Activated CD8-positive, alpha-beta memory T cell treated with anti-CD3 and anti-CD28 coated beads for 36 hours (primary cell): ENCODE measurements at regions not wholly inside any gene's neighbourhood (a gene's known extent, or its start where the extent isn't known, plus 50 kb on each side); places are given as distances from the start of the nearest gene placed in this dataset.
"Not testable (repeated sequence)": the region's sequence is repeated elsewhere in the genome, so short reads cannot be mapped to it uniquely, and the experiment has no call there.

ENCODE experiments used
- CTCF ChIA-PET: fragments of 350-600 bp; sonication (Branson Sonifier 250); formaldehyde crosslinking; loops from one replicate; lab custom pipeline; 2021; ENCODE audit warnings: antibody characterized with exemption; lab: Charles Lee
- POLR2A ChIA-PET: fragments of 350-600 bp; sonication (Branson Sonifier 250); formaldehyde crosslinking; loops from one replicate; lab custom pipeline; 2021; ENCODE audit warnings: antibody characterized with exemption; lab: Charles Lee

DNA sequence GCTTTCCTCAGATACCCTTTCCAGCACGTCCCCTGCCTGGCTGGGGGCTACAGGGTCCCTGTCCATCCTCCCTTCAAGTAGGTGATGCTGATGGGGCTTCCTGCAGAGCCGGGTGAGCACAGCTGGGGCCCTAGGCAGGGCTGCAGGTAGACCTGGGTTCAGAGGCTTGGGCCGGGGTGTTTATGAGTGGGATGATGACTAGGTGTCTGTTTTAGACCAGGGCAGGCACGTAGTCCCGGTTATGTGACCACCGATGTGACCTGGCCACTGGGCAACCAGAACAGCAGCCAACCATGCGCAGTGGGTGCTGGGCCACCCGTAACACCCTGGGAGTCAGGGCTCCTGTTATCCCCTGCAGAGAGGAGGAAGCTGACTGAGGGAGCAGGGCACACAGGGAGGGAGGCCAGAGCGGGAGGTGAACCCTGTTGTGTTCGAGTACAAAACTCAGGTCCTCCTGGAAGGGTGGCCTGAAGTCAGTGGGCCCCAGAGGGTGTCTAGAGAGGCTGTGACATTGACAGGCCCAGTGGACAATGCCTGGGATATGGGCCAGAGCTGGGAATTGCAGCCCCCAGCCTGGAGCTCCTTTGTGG lies 101.6 kb downstream of the PLXNA1 start:
- ChIA-PET CTCF (interaction anchor here (0.6 kb wide), 1 partner anchor 400 kb away, joined by 4 read pairs; no protein-coding TSS in a partner anchor), POLR2A (no interaction called here)

DNA sequence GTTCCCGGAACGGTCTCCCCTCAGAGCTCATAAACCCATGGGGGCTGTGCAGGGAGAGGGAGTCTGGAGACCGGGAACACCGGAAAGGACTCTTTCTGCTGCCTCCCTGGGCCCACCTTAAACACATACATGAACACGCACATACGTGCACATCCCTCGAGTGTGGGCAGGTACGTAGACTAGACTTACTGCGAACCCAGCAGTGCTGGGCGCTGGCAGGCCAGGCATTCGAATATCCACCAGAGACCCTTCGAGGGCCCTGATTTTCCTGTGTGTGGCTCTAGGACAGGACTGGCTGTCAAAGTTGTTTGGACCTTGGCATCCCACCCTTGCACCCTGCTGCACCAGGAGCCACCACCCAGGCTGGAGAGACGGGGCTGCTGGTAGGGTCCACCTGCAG lies 102.7 kb downstream of the PLXNA1 start:
- ChIA-PET CTCF (no interaction called here), POLR2A (no interaction called here)

DNA sequence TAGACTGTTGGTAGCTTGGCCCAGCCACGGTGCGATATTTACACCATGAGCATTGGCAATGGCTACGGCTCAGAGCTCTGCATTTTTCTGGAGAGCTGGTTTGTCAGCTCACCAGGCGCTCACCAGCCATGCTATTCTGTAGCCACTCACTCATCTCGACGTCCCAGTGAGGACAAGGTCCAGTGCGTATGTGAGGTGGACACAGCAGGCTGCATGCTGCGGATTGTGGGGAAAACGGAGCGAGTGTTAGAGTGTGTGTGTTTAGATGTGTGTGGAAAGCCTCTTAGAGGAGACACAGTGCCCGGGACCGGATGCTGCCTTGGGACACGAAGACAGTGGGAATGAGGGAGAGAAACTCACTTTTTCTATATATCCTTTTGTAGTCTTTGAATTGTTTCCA lies 103.7 kb downstream of the PLXNA1 start:
- CTCF ChIA-PET, POLR2A ChIA-PET: not testable (repeated sequence)

DNA sequence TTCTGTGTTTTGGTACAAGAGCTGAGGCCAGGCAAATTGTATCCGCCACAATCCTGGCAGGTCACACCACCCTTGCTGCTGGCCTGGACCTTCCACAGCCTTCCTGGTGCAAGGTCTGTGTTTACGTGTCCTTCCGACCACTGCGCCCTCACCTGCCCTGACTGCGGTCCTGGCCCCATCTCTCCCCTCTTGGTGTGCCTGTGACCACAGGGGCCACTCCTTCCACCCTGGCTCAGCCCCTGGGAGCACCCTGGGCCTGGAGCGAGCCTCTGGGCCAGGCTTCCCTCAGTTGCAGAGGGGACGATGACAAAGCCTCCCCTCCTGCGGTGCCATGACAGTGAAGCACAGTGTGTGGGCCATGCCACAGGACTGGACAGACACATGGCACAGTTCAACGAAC lies 104.5 kb downstream of the PLXNA1 start:
- ChIA-PET CTCF (no interaction called here), POLR2A (no interaction called here)

DNA sequence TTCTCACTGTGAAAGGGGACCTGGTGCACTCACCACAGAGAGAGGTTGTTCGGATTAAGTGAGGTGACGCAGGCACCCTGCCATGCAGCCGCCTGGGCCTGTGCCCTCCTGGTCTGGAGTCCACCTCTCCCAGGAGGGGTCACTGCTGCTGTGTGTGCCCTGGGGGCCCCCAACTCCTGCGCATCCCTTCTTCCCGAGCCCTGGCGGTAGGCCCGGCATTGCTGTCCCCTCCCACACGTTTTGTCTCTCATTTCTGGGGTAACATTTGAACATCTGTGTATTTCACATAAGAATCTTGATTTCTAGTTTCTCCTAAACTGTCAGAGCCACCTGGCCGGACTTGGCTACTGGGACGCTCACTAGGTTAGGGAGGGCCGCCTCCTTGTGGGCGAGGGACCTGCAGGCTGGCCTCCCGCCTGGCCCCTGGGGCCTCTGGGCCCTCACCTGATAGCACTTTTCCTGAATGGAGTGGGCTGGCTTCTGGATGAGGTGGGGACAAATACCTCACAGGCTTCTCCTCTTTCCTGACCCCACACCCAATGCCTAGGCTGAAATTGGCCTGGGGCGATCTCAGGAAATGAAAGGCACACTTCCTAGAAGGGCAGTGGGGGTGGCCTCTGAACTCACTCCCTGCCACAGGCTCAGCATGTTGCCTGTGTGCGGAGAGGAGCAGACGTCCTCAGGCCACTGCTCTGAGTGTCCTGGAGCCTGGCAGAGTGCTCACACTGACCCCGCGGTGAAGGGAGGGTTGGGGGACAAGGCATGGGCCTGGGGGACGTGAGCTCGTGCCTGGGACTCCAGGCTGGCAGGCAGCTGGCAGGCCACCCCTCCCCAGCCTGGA lies 104.2 kb upstream of the PRR23E start:
- ChIA-PET CTCF (no interaction called here), POLR2A (no interaction called here)

DNA sequence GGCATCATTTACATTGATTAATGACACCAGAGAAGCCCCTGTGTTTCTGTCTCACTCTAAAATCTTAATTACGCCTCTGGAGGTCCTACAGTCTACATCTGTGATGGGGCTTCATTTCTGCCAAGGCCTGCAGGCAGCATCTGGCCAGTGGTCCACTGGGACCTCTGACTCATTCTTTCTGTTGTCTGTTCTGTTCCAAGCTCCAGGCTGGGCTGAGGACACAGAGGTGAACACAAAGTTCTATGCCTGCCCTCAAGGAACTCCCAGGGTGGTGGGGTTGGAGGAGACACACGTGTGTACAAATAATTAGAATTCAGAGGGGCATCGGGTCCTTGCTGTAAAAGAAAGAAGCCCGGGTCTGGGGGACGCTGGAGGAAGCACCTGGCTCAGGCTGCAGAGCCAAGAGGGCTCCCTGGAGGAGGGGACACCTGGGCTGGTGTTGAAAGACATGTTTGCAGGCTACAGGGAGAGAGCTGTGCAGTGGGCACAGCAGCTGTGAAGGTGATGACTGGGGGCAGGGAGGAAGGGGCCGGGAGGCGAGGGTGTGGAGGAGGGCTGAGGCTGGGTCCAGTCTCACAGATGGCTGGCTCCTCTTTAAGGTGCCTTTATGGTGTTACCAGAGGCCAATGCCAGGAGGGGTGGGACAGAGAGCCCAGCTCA lies 103.3 kb upstream of the PRR23E start:
- POLR2A ChIA-PET: no interaction called here
- CTCF ChIA-PET: no interaction called here

DNA sequence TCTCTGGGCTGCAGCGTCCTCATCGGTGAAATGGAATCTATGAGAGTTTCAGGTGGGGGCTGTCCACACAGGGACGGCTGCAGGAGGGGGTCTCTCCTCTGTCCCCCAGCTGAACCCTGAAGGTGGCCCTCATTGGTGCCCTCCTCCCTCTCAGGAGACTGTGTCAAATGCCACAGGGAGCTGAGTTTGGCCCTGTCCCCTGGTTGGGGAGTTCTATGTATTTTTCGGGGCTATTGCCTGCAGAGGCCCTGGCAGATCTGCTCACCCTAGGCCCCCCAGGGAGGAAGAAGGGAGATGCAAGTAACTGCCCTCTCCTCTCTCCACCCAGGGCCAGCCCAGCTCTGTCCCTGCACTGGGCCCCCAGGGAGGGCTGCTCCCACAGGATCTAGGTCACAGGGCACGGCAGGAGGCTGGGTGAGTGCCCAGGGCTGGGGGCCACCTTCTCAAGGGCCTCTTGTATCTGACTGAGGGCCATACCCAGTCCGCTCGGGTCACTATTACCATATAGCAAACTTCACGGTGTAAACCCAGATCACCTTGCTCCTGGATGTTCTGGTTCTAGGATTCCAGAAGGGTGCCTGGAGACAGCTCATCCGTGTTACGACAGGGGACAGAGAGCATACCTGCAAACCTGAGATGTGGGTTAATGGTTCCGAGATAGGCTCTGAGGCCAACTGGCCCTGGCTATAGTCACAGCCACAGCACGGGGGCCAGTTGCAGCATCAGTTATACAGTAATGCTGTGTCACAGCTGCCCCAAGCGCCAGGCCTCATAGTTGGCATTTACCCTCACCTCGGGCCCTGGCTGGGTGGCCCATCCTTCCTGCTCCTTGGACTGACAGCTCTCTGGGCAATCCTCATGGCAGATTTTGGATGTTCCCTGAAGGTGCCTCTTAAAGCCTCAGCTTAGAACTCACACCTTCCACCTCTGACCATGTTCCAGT lies 102.4 kb upstream of the PRR23E start:
- ChIA-PET POLR2A (no interaction called here), CTCF (no interaction called here)

DNA sequence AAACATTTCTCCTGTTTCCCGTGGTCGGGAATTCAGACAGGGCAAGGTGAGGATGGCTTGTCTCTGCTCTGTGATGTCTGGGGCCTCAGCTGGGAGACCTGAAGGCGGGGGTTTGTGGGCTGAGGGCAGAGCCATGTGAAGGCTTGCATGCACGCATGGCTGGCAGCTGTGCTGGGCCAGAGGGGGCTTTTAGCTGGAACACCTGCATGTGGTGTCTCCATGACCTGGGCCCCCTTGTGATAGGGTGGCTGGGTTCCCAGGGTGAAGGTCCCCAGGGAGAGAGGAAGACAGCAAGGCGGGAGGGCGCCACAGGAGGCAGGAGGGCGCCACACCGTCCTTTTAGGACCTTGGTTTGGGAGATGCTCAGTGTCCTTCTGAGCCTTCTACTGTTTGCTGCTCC lies 101.6 kb upstream of the PRR23E start:
- ChIA-PET CTCF (no interaction called here), POLR2A (no interaction called here)

DNA sequence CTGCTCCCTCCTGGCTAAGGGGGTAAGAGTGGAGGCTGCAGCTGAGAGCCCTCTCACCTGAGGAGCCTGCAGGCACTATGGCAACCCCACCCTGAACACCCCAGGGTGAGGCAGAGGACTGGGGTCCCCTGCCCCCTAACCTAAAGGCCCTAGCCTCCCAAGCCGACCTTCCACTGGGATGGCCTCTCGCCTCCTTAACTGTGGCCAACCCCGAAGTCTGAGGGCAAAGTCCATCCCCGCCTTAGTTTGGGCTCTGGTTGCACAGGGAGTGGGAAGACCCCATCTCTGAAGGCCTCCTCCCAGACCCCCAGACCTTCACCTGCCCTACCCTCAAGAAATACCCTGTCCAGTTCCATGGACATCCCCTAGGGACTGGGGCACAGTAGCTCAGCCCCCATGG lies 100.6 kb upstream of the PRR23E start:
- CTCF ChIA-PET: no interaction called here
- POLR2A ChIA-PET: no interaction called here

DNA sequence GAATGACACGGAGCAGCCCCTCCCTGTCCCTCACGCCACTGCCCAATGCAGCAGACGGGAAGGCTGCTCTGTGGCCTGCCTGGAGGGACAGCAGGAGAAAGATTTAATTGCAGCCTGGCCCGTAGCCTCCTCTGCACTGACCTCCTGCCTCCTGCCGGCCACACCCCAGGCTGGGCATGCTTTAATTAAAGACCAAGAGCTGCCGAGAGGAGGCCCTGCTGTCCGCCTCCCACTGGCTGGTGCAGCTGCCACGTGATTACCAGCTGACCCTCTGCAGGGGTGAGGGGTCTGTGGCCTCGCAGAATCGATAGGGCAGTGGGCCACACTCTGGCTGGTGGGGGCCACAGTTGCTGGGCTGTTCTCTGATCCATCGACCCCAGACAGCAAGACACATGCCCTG lies 100.2 kb upstream of the PRR23E start:
- ChIA-PET CTCF (no interaction called here), POLR2A (no interaction called here)

DNA sequence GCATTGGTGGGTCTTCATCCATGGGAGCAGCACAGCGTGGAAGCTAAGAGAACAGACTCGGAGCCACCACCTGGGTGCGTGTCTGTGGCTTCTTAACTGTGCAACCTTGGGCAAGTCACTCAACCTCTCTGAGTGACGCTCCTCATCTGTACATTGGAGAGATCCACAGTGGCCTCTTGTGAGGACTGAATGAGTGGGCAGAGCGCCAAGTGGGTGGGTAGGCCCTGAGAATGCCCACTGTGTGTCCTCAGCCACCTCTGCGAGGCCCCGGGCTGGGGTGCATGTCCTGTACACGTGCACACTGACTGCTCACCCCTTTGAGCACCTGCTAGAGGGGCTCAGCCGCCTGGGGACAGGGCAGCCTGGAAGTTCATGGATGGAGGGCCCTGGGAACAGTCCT lies 99.6 kb upstream of the PRR23E start:
- POLR2A ChIA-PET: no interaction called here
- CTCF ChIA-PET: no interaction called here

DNA sequence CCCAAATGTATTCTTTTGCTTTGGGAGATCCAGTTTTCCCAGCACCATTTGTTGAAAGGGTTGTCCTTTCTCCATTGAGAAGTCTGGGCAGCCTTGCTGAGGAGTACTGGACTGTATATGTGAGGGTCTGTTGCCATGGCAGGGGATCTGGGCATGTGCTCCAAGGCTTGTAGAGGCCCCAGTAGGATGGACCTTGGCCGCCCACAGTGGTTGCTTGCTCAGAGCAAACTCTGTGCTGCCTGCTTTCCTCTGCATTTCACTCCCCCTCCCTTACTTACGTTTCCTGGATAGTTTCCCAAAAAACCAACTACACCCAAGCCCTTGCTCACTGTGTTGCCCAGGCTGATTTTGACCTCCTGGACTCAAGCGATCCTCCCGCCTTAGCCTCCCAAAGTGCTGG lies 97.2 kb upstream of the PRR23E start:
- CTCF ChIA-PET: no interaction called here
- POLR2A ChIA-PET: no interaction called here

DNA sequence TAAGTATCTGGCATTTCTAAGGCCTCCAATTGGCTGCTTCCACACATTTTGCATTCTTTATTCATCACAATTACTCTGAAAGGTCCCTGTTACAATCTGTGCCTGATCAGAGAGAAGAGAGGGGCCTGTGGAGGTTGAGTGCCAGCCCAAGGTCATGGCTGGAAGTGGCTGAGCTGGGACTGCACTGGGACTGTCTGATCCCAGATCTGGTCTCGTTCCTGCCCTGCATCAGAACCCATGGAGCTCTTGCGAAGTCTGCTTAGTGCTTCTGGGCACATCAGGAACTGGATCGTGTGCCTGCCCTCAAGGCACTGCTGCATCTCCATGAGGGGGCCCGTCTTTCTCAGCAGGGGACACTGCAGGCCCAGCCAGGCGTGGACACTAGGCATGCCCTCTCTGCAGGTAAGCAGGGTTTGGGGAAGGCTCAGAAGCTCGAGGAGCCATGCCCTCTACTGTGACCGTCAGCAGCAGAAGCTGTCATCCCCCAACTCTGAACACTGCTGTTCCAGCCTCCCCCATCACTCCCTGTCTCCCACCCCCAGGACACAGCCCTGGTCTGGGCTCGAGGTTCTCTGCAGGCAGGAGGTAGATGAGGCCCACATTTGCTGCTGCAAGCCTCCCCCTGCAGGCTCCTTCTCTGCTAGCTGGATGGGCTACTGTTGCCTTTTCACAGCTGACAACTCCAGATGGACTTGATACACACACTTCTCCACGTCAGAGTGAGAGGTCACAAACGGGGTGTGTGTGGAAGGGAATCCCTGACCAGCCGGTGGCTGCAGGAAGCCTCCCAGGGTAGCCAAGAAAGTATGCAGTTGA lies 96.5 kb upstream of the PRR23E start:
- ChIA-PET CTCF (no interaction called here), POLR2A (no interaction called here)

DNA sequence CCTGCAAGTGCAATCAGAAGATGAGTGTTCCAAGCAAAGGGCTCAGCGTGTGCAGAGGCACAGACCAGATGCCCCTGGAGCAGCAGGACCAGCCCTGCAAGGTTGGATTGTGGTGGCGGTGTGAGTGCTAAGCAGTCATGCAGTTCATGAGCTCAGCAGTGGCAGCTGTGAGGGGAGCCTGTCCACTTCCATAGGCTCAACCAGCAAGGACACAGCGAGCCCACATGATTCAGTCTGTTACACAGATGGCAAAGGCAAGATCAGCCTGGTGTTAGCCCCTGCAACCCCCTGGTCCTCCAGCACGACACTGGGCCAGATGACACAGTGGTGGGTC lies 95.9 kb upstream of the PRR23E start:
- CTCF ChIA-PET: no interaction called here
- POLR2A ChIA-PET: no interaction called here

DNA sequence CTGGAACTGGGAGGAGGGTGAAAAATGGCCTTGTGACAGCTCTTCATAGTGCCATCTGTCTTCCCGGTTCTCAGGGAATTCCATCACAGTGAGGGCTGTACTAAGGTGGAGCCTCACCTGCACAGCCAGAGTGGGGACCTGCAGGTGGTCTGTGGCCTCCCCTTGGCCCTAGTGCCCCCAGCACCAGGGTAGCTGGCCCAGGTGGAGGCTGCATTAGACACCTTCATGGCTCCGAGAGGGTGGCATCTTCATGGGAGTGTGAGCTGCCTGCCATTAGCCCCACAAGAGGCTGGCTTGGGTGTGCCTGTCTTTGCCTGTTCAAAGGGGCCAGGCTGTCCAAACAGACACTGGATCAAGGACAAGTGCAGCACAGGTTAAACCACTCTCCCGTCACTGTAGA lies 95.5 kb upstream of the PRR23E start:
- ChIA-PET POLR2A (no interaction called here), CTCF (no interaction called here)

DNA sequence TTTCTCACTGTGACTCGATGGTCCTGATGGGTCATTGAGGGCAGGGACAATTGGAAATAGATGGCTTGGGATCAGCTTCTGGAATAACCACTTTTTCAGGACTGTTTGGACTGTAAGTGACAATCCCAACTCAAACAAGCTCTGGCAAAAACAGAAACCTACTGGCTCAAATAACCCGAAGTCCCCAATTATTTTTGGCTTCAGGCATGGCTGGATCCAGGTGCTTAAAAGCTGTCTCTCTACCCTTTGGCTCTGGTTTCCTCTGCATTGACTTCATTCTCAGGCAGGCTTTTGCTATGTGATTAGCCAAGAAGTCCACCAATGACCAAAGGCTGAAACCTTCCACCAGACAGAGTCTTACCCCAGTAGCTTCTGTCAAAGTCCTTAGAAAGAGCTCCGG lies 92.9 kb upstream of the PRR23E start:
- CTCF ChIA-PET: no interaction called here

DNA sequence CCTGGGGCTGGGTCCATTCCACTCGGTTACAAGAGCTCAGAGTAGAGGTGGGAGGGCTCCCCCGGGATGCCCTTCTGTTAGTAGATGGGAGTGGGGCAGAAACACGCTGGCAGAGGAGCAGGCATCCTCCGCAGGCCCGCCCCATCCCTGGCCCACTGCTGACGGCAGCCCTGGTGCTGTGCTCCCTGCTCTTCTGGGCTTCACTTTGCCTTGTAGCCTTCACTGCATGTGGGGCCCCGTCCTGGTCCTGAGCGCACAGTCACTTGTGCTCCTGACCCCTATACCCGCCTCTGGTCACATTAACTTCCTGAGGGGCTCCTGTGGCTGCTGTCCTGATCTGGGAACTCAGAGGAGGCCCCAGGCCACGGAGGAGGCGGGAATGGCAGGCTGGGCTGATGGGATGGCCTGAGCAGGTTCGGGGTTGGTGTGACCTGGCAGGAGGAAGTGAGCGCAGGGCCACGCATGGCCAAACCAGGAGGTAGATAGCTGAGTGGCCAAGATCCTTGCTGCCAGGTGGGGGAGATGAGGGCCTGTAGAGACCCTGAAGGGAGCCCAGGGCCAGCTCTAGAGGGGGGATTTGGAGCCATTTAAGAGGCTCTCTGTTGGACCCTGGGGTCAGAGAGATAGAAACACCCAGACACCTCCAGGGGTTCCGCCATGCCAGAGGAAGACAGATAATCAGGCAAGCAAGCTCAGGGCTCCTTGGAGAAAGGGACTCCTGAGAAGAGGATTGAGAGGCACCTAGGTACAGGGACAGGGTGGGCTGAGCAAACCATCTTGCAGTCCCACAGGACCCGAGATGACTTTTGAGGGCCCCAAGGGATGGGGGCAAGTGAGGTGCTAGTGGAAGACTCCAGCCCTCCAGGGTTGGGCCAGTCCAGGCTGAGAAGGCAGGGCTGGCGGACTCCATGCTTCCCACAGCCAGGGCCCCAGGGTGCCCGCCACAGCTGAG lies 92.2 kb upstream of the PRR23E start:
- CTCF ChIA-PET: no interaction called here
- POLR2A ChIA-PET: no interaction called here

More for the DNA sequence above, 92.9 kb upstream of the PRR23E start:
- POLR2A ChIA-PET: no interaction called here
